PC-9 (cell line): ENCODE measurements at regions not wholly inside any gene's neighbourhood (a gene's known extent, or its start where the extent isn't known, plus 50 kb on each side); places are given as distances from the start of the nearest gene placed in this dataset.

Experiments used
- EZH2 ChIP-seq: fragments of 200-600 bp; sonication (generic); IDR thresholded peaks from 2 replicates; pipeline ENCODE4 v1.8.0; 2017; ENCODE audit warnings: antibody characterized with exemption, low read depth
- TF ChIP-seq, protein P1 (sequence below): fragments of 200-600 bp; sonication (generic); conservative IDR thresholded peaks from 2 replicates; pipeline ENCODE4 v1.6.1; 2017; ENCODE audit warnings: mixed run types, antibody characterized with exemption, mild to moderate bottlenecking, moderate library complexity

DNA sequence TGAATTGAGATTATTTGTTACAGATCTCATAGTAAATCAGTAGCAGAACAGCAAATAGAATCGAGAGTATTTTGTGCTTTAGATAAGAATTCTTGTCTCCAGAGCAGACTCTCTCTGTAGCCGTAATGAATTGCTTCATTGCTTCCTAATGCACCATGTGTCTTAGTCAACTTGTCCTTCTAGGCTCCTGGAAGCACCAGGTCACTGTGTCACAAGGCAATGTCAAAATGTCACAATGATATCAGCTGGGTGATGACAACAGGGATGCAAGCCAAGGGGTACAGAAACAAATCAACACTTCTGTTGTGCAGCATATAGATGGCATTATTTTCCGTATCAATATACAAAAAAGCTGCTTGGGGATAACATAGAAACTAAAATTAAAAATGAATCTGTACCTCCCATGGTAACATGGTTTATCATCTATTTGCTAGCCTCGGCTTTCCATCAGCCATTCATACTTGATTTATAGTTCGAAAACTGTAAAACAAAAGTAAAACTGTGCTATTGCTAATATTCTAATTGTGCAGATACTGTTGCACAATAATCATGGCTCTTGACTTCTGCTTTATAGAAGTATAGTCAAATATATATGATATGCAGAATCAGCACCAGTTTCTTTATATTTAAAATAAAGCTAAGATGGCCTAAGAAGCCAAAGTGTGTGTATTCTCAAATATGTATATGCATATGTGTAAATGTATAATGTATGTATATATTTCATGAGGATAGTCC is 435.9 kb upstream of the TLE4 start:
- TF ChIP-seq, protein P1, sequence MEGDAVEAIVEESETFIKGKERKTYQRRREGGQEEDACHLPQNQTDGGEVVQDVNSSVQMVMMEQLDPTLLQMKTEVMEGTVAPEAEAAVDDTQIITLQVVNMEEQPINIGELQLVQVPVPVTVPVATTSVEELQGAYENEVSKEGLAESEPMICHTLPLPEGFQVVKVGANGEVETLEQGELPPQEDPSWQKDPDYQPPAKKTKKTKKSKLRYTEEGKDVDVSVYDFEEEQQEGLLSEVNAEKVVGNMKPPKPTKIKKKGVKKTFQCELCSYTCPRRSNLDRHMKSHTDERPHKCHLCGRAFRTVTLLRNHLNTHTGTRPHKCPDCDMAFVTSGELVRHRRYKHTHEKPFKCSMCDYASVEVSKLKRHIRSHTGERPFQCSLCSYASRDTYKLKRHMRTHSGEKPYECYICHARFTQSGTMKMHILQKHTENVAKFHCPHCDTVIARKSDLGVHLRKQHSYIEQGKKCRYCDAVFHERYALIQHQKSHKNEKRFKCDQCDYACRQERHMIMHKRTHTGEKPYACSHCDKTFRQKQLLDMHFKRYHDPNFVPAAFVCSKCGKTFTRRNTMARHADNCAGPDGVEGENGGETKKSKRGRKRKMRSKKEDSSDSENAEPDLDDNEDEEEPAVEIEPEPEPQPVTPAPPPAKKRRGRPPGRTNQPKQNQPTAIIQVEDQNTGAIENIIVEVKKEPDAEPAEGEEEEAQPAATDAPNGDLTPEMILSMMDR: no peak
- TF ChIP-seq EZH2: no peak
